ENCODE measurements at regions not wholly inside any gene's neighbourhood (a gene's known extent, or its start where the extent isn't known, plus 50 kb on each side); places are given as distances from the start of the nearest gene placed in this dataset.

DNA sequence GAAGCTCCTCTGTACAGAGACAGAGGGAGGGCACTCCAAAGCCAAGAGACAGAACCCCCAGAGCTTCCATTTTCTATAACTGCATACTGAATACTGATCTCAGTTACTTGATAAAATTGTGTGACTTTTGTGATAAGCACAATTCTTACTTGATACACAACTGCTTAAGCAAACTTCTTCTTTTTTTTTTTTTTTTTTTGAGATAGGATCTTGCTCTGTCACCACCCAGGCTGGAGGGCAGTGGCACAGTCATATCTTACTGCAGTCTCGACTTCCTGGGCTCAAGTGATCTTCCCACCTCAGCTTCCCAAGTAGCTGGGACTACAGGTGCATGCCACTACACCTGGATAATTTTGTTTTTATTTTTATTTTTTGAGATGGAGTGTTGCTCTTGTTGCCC is 252.1 kb upstream of the ZNF608 start:
- TF ChIP-seq YY1 (IDR thresholded peaks at IDR 0.05; ENCODE audit: insufficient read depth, insufficient read length), result no peak
- no peak for TF ChIP-seq SUZ12 (IDR thresholded peaks at IDR 0.05; ENCODE audit: extremely low read depth, insufficient read depth, insufficient read length)
